ENCODE measurements at regions not wholly inside any gene's neighbourhood (a gene's known extent, or its start where the extent isn't known, plus 50 kb on each side); places are given as distances from the start of the nearest gene placed in this dataset.

- TF ChIP-seq, protein P1, sequence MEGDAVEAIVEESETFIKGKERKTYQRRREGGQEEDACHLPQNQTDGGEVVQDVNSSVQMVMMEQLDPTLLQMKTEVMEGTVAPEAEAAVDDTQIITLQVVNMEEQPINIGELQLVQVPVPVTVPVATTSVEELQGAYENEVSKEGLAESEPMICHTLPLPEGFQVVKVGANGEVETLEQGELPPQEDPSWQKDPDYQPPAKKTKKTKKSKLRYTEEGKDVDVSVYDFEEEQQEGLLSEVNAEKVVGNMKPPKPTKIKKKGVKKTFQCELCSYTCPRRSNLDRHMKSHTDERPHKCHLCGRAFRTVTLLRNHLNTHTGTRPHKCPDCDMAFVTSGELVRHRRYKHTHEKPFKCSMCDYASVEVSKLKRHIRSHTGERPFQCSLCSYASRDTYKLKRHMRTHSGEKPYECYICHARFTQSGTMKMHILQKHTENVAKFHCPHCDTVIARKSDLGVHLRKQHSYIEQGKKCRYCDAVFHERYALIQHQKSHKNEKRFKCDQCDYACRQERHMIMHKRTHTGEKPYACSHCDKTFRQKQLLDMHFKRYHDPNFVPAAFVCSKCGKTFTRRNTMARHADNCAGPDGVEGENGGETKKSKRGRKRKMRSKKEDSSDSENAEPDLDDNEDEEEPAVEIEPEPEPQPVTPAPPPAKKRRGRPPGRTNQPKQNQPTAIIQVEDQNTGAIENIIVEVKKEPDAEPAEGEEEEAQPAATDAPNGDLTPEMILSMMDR (IDR thresholded peaks at IDR 0.05; ENCODE audit: low read depth, low read length, missing input control): no peak
- TF ChIP-seq JUND (IDR thresholded peaks at IDR 0.05) (no peak), HNF4A (conservative IDR thresholded peaks at IDR 0.05) (no peak), MAX (IDR thresholded peaks at IDR 0.05) (no peak), TAF1 (conservative IDR thresholded peaks at IDR 0.05) (no peak), NR2F2 (IDR thresholded peaks at IDR 0.05) (no peak)
Measured at GRCh38 chrX:95435198-95435597, 1249.4 kb upstream of the DIAPH2 start.
